ENCODE measurements at regions not wholly inside any gene's neighbourhood (a gene's known extent, or its start where the extent isn't known, plus 50 kb on each side); places are given as distances from the start of the nearest gene placed in this dataset.

DNA sequence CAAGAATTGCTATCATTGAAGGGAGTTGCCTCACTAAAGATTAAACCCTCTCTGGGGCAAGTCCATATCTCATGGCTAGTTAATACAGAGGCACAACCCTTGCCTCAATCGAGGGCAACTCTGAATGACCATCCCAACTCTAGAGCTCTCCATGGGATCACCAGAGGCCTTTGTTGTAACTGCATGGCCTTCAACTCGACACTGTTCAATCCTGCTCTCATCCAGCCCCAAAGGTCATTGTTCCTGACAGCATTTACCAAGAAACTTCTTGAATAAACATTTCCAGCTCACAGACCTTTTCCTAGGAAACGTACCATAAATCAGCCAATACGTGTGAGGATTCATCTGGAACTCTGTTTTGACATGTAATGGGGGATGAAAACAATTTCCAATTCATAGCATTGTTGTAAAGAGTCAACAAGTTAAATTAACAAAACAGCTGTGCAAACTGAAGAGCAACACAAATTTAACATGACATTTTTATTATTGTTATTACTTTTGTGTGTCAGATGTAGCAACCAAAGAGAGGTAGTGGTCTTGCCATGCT, 452.7 kb downstream of the SUCLA2 start:
- TF ChIP-seq, protein P1, sequence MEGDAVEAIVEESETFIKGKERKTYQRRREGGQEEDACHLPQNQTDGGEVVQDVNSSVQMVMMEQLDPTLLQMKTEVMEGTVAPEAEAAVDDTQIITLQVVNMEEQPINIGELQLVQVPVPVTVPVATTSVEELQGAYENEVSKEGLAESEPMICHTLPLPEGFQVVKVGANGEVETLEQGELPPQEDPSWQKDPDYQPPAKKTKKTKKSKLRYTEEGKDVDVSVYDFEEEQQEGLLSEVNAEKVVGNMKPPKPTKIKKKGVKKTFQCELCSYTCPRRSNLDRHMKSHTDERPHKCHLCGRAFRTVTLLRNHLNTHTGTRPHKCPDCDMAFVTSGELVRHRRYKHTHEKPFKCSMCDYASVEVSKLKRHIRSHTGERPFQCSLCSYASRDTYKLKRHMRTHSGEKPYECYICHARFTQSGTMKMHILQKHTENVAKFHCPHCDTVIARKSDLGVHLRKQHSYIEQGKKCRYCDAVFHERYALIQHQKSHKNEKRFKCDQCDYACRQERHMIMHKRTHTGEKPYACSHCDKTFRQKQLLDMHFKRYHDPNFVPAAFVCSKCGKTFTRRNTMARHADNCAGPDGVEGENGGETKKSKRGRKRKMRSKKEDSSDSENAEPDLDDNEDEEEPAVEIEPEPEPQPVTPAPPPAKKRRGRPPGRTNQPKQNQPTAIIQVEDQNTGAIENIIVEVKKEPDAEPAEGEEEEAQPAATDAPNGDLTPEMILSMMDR (IDR thresholded peaks at IDR 0.05; ENCODE audit: extremely low read depth in 1 of 2, insufficient read depth in 1 of 2, low read depth in 1 of 2, low read length in 2 of 2), result no peak
- TF ChIP-seq POLR2AphosphoS5 (IDR thresholded peaks at IDR 0.05; ENCODE audit: insufficient read depth, low read depth, low read length) (no peak), JUN (IDR thresholded peaks at IDR 0.05; ENCODE audit: borderline replicate concordance, insufficient read depth, insufficient read length, low read depth) (no peak), POLR2A (IDR thresholded peaks at IDR 0.05; ENCODE audit: low read depth, low read length) (no peak), FOS (IDR thresholded peaks at IDR 0.05; ENCODE audit: borderline replicate concordance, insufficient read depth, low read length) (no peak), EZH2 (IDR thresholded peaks at IDR 0.05; ENCODE audit: borderline replicate concordance, low read depth, low read length, severe bottlenecking) (no peak)
- TF ChIP-seq, protein P2, sequence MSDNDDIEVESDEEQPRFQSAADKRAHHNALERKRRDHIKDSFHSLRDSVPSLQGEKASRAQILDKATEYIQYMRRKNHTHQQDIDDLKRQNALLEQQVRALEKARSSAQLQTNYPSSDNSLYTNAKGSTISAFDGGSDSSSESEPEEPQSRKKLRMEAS (IDR thresholded peaks at IDR 0.05; ENCODE audit: insufficient read depth, insufficient read length), result no peak
